SU-DHL-6 (cell line): ENCODE measurements at regions not wholly inside any gene's neighbourhood (a gene's known extent, or its start where the extent isn't known, plus 50 kb on each side); places are given as distances from the start of the nearest gene placed in this dataset.

Experiments used
- H2AFZ ChIP-seq: fragments of 200-600 bp; sonication (generic); 2 replicates; pipeline ENCODE4 v1.6.1; 2014; ENCODE audit warnings: low read depth, mild to moderate bottlenecking, moderate library complexity, mixed read lengths, antibody characterized with exemption, low read length; ENCODE audit not compliant: severe bottlenecking
- H3F3A ChIP-seq: fragments of 200-600 bp; shearing (Covaris generic); 2 replicates; pipeline ENCODE4 v1.6.0; 2016; ENCODE audit warnings: antibody characterized with exemption, mild to moderate bottlenecking; ENCODE audit not compliant: insufficient read depth
- H3K27ac ChIP-seq: fragments of 200-600 bp; sonication (generic); 2 replicates; pipeline ENCODE4 v1.5.1; 2016; ENCODE audit warnings: low read depth, mild to moderate bottlenecking, low read length, moderate library complexity, mixed read lengths
- H3K27me3 ChIP-seq: fragments of 200-600 bp; sonication (generic), shearing (Covaris generic); 2 replicates; pipeline ENCODE4 v1.6.0; 2014; ENCODE audit warnings: mild to moderate bottlenecking, low read length
- H3K36me3 ChIP-seq: fragments of 200-600 bp; sonication (generic); 2 replicates; pipeline ENCODE4 v1.6.1; 2014; ENCODE audit warnings: mild to moderate bottlenecking, low read length, mixed read lengths
- H3K4me2 ChIP-seq: fragments of 300-600, 200-600 bp; shearing (Covaris generic), sonication (generic); 2 replicates; pipeline ENCODE4 v1.6.0; 2014; ENCODE audit warnings: low read length, low read depth, mild to moderate bottlenecking; ENCODE audit not compliant: poor library complexity, severe bottlenecking
- H3K4me3 ChIP-seq: fragments of 200-600 bp; sonication (generic); 2 replicates; pipeline ENCODE4 v1.5.1; 2014; ENCODE audit warnings: antibody characterized with exemption, low read length, mild to moderate bottlenecking, mixed read lengths; ENCODE audit not compliant: insufficient read depth, poor library complexity, severe bottlenecking
- H3K79me2 ChIP-seq: fragments of 200-600 bp; sonication (generic); 2 replicates; pipeline ENCODE4 v1.6.1; 2014; ENCODE audit warnings: mild to moderate bottlenecking, low read length, moderate library complexity; ENCODE audit not compliant: insufficient read depth
- H3K9ac ChIP-seq: fragments of 200-600 bp; sonication (generic); 2 replicates; pipeline ENCODE4 v1.7.0; 2014; ENCODE audit warnings: mild to moderate bottlenecking, low read length
- H3K9me2 ChIP-seq: fragments of 200-600 bp; sonication (generic); replicated peaks from 2 replicates; pipeline ENCODE4 v1.6.1; 2014; ENCODE audit warnings: low read length; ENCODE audit not compliant: insufficient read depth
- H3K9me3 ChIP-seq: fragments of 200-600 bp; sonication (generic); 2 replicates; pipeline ENCODE4 v1.6.1; 2014; ENCODE audit warnings: low read length, mixed read lengths; ENCODE audit not compliant: insufficient read depth
- H4K20me1 ChIP-seq: fragments of 200-600 bp; sonication (generic); 2 replicates; pipeline ENCODE4 v1.6.1; 2014; ENCODE audit warnings: low read depth, mild to moderate bottlenecking, antibody characterized with exemption, low read length, moderate library complexity, mixed read lengths
- EZH2phosphoT487 ChIP-seq: fragments of 200-600 bp; sonication (generic), shearing (Covaris generic); conservative IDR thresholded peaks from 2 replicates; pipeline ENCODE4 v1.6.1; 2018; ENCODE audit warnings: mild to moderate bottlenecking, antibody characterized with exemption, low read length, moderate library complexity, mixed read lengths
- TF ChIP-seq, protein P1 (sequence below): fragments of 200-600 bp; sonication (generic); IDR thresholded peaks from one replicate; pipeline ENCODE4 v1.5.1; 2017; ENCODE audit warnings: antibody characterized with exemption, mild to moderate bottlenecking, low read length, moderate library complexity; ENCODE audit not compliant: insufficient read depth, poor library complexity, severe bottlenecking

DNA sequence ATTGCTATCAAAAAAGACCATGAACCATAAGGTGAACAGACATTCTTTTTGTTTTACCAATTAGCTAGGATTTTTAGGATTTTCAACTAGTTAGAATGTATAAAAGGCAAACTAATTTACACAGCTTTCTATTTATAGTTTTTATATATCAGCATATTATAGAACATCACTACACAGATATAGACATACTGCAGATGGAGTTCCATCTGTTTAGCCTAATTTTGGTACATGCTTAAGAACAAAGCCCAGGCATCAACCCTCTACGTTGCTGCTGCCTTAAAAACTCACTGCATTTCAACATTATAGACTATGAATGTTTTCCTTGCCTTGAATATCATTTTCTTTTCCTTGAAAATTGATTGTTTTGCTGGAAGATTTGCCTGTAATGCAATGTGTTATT lies 2227.5 kb upstream of the C9orf72 start:
- no peaks in the 10 kb centered on the region for H3K9me2 ChIP-seq
- no peak overlapping the region for H3K4me2 ChIP-seq
- no peak overlapping the region for H3K4me3 ChIP-seq
- no peak overlapping the region for H2AFZ ChIP-seq
- no peak for TF ChIP-seq EZH2phosphoT487
- TF ChIP-seq, protein P1, sequence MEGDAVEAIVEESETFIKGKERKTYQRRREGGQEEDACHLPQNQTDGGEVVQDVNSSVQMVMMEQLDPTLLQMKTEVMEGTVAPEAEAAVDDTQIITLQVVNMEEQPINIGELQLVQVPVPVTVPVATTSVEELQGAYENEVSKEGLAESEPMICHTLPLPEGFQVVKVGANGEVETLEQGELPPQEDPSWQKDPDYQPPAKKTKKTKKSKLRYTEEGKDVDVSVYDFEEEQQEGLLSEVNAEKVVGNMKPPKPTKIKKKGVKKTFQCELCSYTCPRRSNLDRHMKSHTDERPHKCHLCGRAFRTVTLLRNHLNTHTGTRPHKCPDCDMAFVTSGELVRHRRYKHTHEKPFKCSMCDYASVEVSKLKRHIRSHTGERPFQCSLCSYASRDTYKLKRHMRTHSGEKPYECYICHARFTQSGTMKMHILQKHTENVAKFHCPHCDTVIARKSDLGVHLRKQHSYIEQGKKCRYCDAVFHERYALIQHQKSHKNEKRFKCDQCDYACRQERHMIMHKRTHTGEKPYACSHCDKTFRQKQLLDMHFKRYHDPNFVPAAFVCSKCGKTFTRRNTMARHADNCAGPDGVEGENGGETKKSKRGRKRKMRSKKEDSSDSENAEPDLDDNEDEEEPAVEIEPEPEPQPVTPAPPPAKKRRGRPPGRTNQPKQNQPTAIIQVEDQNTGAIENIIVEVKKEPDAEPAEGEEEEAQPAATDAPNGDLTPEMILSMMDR = no peak
- no peak overlapping the region for H3K9ac ChIP-seq
- no peaks in the 10 kb centered on the region for H3K9me3 ChIP-seq
- no peaks in the 10 kb centered on the region for H3F3A ChIP-seq
- no peak overlapping the region for H3K27ac ChIP-seq
- no peaks in the 10 kb centered on the region; the same call in 1 of the 2 replicates for H4K20me1 ChIP-seq
- no peaks in the 10 kb centered on the region for H3K36me3 ChIP-seq
- H3K27me3 ChIP-seq = no peaks in the 10 kb centered on the region
- H3K79me2 ChIP-seq = no peaks in the 10 kb centered on the region

DNA sequence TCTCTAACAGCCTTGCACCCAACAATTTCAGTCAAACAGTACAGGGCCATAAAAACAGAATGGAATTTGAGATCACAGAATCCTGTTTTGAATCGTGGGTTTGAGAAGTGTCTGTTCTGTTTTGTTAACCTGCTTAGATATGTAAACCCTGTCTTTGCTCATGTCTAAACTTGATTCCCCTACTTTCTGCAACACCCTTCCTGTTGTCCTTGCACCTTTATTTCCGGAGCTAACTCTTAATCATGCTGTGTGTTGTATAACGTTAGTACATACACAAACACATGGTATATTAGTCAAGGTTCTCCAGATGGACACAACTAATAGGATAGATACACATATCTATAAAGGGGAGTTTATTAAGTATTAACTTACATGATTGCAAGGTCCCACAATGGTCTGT lies 2229.2 kb upstream of the C9orf72 start:
- H3K4me2 ChIP-seq = no peak overlapping the region
- H3F3A ChIP-seq = no peaks in the 10 kb centered on the region
- H3K36me3 ChIP-seq = no peaks in the 10 kb centered on the region
- no peak overlapping the region for H3K4me3 ChIP-seq
- H3K9me2 ChIP-seq = no peaks in the 10 kb centered on the region
- no peak overlapping the region for H3K9ac ChIP-seq
- TF ChIP-seq EZH2phosphoT487 = no peak
- TF ChIP-seq, protein P1 = no peak
- no peaks in the 10 kb centered on the region; the same call in 1 of the 2 replicates for H4K20me1 ChIP-seq
- no peaks in the 10 kb centered on the region for H3K79me2 ChIP-seq
- no peaks in the 10 kb centered on the region for H3K9me3 ChIP-seq
- no peak overlapping the region for H3K27ac ChIP-seq
- no peaks in the 10 kb centered on the region for H3K27me3 ChIP-seq
- no peak overlapping the region for H2AFZ ChIP-seq

DNA sequence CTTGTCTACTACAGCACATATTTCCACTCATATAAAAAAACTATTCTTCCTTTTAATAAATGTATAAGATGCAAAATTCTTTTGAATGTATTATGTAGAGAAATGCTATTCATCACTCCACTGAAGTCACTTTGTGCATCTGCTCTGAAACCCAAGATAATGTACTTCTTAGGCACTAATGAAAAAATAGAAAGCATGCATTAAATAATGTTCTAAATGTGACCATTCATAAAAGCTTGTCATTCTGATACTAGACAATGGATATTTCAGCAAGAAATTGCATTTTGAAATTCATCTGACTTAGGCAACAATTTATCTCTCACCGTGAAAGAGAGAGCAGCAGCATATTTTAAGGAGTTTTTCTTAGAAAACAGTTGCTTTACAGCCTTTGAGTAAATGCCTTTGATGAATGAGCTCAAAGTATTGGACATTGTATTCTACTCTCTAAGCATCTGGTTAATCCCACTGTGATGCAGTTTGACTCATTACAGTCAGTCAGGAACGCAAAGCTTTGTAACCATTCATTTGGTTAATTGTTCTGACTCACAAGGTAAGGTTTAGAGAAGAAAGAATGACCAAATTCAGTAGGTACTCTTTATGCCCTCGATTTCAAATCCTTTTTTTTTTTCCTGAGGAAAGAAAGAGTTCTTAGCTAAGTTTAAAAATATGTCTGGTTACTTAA lies 2233.8 kb upstream of the C9orf72 start:
- Histone ChIP-seq H3F3A (no peaks in the 10 kb centered on the region), H3K27ac (no peak overlapping the region), H3K4me3 (no peak overlapping the region), H2AFZ (no peak overlapping the region), H4K20me1 (no peaks in the 10 kb centered on the region; the same call in 1 of the 2 replicates), H3K79me2 (no peaks in the 10 kb centered on the region), H3K36me3 (no peaks in the 10 kb centered on the region), H3K9me3 (peaks cover 9% of the 10 kb centered on the region; the same call in 1 of the 2 replicates), H3K9ac (no peak overlapping the region), H3K27me3 (no peaks in the 10 kb centered on the region), H3K9me2 (no peaks in the 10 kb centered on the region), H3K4me2 (no peak overlapping the region)
- TF ChIP-seq EZH2phosphoT487 = no peak
- TF ChIP-seq, protein P1 = no peak
